ENCODE measurements at regions not wholly inside any gene's neighbourhood (a gene's known extent, or its start where the extent isn't known, plus 50 kb on each side); places are given as distances from the start of the nearest gene placed in this dataset.
"Not testable (repeated sequence)": the region's sequence is repeated elsewhere in the genome, so short reads cannot be mapped to it uniquely, and the experiment has no call there.

DNA sequence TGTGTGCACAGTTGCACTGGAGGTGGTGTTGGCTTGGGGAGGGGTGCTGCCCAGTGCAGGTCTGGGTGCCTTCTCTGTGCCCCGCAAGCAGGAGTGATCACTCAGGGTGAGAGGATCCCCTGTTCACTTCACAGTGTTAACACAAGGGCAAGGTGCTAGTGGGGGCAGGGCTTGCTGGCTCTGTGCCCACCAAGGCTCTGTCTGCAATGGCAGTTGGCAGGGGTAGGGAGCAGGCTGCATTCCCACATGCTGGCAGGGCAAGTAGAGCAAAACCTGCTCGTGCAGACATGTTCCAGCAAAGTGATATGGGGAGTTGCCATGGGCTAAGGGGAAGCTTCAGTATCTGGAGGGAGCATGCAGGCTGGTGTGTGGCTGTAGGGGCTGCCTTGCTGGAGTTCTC, 428.0 kb downstream of the ZNF674 start:
- H3K9me3 ChIP-seq, result no peaks in the 10 kb centered on the region
- no peaks in the 10 kb centered on the region for H3K4me1 ChIP-seq
- TF ChIP-seq POLR2A (IDR thresholded peaks at IDR 0.05), result no peak
- TF ChIP-seq, protein P1, sequence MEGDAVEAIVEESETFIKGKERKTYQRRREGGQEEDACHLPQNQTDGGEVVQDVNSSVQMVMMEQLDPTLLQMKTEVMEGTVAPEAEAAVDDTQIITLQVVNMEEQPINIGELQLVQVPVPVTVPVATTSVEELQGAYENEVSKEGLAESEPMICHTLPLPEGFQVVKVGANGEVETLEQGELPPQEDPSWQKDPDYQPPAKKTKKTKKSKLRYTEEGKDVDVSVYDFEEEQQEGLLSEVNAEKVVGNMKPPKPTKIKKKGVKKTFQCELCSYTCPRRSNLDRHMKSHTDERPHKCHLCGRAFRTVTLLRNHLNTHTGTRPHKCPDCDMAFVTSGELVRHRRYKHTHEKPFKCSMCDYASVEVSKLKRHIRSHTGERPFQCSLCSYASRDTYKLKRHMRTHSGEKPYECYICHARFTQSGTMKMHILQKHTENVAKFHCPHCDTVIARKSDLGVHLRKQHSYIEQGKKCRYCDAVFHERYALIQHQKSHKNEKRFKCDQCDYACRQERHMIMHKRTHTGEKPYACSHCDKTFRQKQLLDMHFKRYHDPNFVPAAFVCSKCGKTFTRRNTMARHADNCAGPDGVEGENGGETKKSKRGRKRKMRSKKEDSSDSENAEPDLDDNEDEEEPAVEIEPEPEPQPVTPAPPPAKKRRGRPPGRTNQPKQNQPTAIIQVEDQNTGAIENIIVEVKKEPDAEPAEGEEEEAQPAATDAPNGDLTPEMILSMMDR (IDR thresholded peaks at IDR 0.05), result no peak
- peak in 1 of 2 donors; percentile 1 for DNase-seq
- H3K36me3 ChIP-seq, result no peaks in the 10 kb centered on the region
- H3K4me3 ChIP-seq (replicated peaks in 1 of 3), result no peak overlapping the region
- H3K27me3 ChIP-seq, result no peaks in the 10 kb centered on the region
- WGBS, 2 donors, result 40% methylated on average over 1 of the region's 2 CpGs; no CpG with 5 or more reads in 1 of the 2 donors
- intact Hi-C loops (cut with DNase I), result no loop called here
- H3K27ac ChIP-seq, result no peak overlapping the region

GRCh38 chrX:46087310-46087709, 457.9 kb downstream of the ZNF674 start:
- H3K4me1 ChIP-seq; H3K36me3 ChIP-seq; H3K27me3 ChIP-seq; H3K27ac ChIP-seq; H3K9me3 ChIP-seq; intact Hi-C loops (cut with DNase I); DNase-seq; H3K4me3 ChIP-seq (replicated peaks in 1 of 3): not testable (repeated sequence)
- no CpG with 5 or more reads among the region's 6 CpGs for WGBS, 2 donors

- H3K9me3 ChIP-seq; H3K27me3 ChIP-seq; H3K36me3 ChIP-seq; intact Hi-C loops (cut with DNase I); H3K4me3 ChIP-seq (replicated peaks in 1 of 3); H3K4me1 ChIP-seq; H3K27ac ChIP-seq; DNase-seq: not testable (repeated sequence)
- WGBS, 2 donors, result 93 to 100% methylated on average over 3 to 5 of the region's 5 CpGs
Observed at GRCh38 chrX:46080121-46080520, 465.1 kb downstream of the ZNF674 start.

DNA sequence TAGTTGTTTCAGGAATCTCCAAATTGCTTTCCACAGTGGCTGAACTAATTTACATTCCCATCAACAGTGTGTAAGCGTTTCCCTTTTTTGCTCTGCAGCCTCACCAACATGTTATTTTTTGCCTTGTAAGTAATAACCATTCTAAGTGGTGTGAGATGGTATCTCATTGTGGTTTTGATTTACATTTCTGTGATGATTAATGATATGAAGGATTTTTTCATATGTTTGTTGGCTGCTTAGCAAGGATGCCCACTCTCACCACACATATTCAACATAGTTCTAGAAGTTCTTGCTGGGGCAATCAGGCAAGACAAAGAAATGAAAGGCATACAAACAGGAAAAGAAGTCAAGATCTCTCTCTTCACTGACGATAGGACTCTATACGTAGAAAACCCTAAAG, 472.4 kb downstream of the ZNF674 start:
- no peak overlapping the region for H3K4me3 ChIP-seq (replicated peaks in 1 of 3)
- no peaks in the 10 kb centered on the region for H3K36me3 ChIP-seq
- no peak overlapping the region for H3K27ac ChIP-seq
- no peak for DNase-seq
- H3K27me3 ChIP-seq, result no peaks in the 10 kb centered on the region
- H3K9me3 ChIP-seq, result no peaks in the 10 kb centered on the region
- 66 to 70% methylated on average over 3 of the region's 3 CpGs for WGBS, 2 donors
- H3K4me1 ChIP-seq, result no peaks in the 10 kb centered on the region
- intact Hi-C loops (cut with DNase I), result no loop called here
- no peak for TF ChIP-seq POLR2A (IDR thresholded peaks at IDR 0.05)
- TF ChIP-seq, protein P1 (IDR thresholded peaks at IDR 0.05), result no peak

DNA sequence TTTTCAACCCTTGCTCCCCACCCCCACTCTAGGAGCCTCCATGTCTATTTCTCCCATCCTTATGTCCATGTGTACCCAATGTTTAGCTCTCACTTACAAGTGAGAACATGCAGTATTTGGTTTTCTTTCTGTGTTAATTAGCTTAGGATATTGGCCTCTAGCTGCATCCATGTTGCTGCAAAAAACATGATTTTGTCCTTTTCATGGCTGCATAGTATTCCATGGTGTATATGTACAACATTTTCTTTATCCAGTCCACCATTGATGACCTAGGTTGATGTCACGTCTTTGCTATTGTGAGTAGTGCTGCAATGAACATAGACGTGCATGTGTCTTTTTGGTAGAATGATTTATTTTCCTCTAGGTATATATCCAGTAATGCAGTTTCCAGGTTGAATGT, 472.8 kb downstream of the ZNF674 start:
- Histone ChIP-seq H3K9me3 (no peaks in the 10 kb centered on the region), H3K36me3 (no peaks in the 10 kb centered on the region), H3K4me3 (replicated peaks in 1 of 3) (no peak overlapping the region), H3K27me3 (no peaks in the 10 kb centered on the region), H3K27ac (no peak overlapping the region), H3K4me1 (no peaks in the 10 kb centered on the region)
- 89 to 95% methylated on average over 2 of the region's 2 CpGs for WGBS, 2 donors
- intact Hi-C loops (cut with DNase I), result no loop called here
- TF ChIP-seq POLR2A (IDR thresholded peaks at IDR 0.05), result no peak
- TF ChIP-seq, protein P1 (IDR thresholded peaks at IDR 0.05), result no peak
- DNase-seq, result no peak

DNA sequence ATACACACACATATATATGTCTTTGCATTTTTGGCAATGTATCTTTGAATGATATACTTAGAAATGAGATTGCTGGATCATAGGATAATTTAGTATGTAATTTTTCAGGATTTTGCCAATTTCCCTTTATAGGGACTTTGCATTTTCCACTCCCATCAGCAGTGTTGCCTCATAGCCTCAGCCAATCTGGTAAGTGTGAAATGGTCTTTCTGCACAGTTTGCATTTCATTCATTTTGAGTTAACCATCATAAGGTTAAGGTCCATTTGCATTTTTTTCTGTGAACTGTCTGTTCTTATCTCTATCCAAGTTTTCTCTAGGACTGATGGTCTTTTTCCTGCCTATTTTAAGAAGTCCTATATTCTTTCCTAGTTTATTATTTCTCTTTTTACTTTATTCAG, 474.8 kb downstream of the ZNF674 start:
- Histone ChIP-seq H3K4me3 (replicated peaks in 1 of 3) (no peak overlapping the region), H3K27ac (no peak overlapping the region), H3K4me1 (no peaks in the 10 kb centered on the region), H3K27me3 (no peaks in the 10 kb centered on the region), H3K36me3 (no peaks in the 10 kb centered on the region), H3K9me3 (no peaks in the 10 kb centered on the region)
- no peak for TF ChIP-seq POLR2A (IDR thresholded peaks at IDR 0.05)
- TF ChIP-seq, protein P1 (IDR thresholded peaks at IDR 0.05), result no peak
- DNase-seq, result no peak
- intact Hi-C loops (cut with DNase I), result no loop called here

All from thyroid gland (tissue), 4 donors.